ENCODE measurements at regions not wholly inside any gene's neighbourhood (a gene's known extent, or its start where the extent isn't known, plus 50 kb on each side); places are given as distances from the start of the nearest gene placed in this dataset.

GRCh38 chr6:76240092-76240491 is 167.6 kb upstream of the IMPG1 start:
- TF ChIP-seq SMC3 (conservative IDR thresholded peaks at IDR 0.05; ENCODE audit: insufficient read depth, low read depth, low read length) (no peak), TARDBP (IDR thresholded peaks at IDR 0.05) (no peak)
- TF ChIP-seq, protein P1, sequence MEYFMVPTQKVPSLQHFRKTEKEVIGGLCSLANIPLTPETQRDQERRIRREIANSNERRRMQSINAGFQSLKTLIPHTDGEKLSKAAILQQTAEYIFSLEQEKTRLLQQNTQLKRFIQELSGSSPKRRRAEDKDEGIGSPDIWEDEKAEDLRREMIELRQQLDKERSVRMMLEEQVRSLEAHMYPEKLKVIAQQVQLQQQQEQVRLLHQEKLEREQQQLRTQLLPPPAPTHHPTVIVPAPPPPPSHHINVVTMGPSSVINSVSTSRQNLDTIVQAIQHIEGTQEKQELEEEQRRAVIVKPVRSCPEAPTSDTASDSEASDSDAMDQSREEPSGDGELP (CRISPR knock-in tag; IDR thresholded peaks at IDR 0.05; ENCODE audit: borderline replicate concordance): no peak
- TF ChIP-seq, protein P2, sequence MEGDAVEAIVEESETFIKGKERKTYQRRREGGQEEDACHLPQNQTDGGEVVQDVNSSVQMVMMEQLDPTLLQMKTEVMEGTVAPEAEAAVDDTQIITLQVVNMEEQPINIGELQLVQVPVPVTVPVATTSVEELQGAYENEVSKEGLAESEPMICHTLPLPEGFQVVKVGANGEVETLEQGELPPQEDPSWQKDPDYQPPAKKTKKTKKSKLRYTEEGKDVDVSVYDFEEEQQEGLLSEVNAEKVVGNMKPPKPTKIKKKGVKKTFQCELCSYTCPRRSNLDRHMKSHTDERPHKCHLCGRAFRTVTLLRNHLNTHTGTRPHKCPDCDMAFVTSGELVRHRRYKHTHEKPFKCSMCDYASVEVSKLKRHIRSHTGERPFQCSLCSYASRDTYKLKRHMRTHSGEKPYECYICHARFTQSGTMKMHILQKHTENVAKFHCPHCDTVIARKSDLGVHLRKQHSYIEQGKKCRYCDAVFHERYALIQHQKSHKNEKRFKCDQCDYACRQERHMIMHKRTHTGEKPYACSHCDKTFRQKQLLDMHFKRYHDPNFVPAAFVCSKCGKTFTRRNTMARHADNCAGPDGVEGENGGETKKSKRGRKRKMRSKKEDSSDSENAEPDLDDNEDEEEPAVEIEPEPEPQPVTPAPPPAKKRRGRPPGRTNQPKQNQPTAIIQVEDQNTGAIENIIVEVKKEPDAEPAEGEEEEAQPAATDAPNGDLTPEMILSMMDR (IDR thresholded peaks at IDR 0.05 in 2 of 3, conservative IDR thresholded peaks at IDR 0.05 in 1 of 3; ENCODE audit: insufficient read depth in 2 of 3, low read depth in 1 of 3, low read length in 3 of 3): no peak

Data from K562 (cell line).